ENCODE measurements at regions not wholly inside any gene's neighbourhood (a gene's known extent, or its start where the extent isn't known, plus 50 kb on each side); places are given as distances from the start of the nearest gene placed in this dataset.

- no peak overlapping the region for H3K4me2 ChIP-seq (ENCODE audit: insufficient read depth, insufficient read length, low read length)
- no peaks in the 10 kb centered on the region for H3K79me1 ChIP-seq (ENCODE audit: insufficient read depth, low read depth, low read length, poor library complexity, severe bottlenecking)
- no peak overlapping the region for H3K27ac ChIP-seq (ENCODE audit: insufficient read length, low read depth, low read length)
- WGBS (ENCODE audit: extremely low coverage, insufficient read length, low lambda C conversion rate): no CpG with 5 or more reads among the region's 13 CpGs
- H3K27me3 ChIP-seq (ENCODE audit: insufficient read depth, low read length): no peaks in the 10 kb centered on the region
- H2BK120ac ChIP-seq (ENCODE audit: low read depth, low read length, poor library complexity, severe bottlenecking): no peak overlapping the region
- no peak overlapping the region for H2AK5ac ChIP-seq (ENCODE audit: insufficient read length, low read length)
- H2AFZ ChIP-seq (ENCODE audit: low read length): no peak overlapping the region
- H3K27ac Mint-ChIP-seq: peak overlapping the region in 1 of 3 experiments; percentile 42; a peak in 2 of 7 replicates
- H3T11ph ChIP-seq (ENCODE audit: low read length): no peak overlapping the region
- H2BK20ac ChIP-seq (ENCODE audit: low read depth, low read length, poor library complexity, severe bottlenecking): no peak overlapping the region
- no peaks in the 10 kb centered on the region for H4K20me1 ChIP-seq (ENCODE audit: control insufficient read depth, insufficient read depth, insufficient read length)
- H3K36me3 Mint-ChIP-seq (ENCODE audit: insufficient read depth in 1 of 3, low read depth in 3 of 3): peaks cover under 1 to 48% (median 21%) of the 10 kb centered on the region in 3 experiments
- H3K18ac ChIP-seq (ENCODE audit: insufficient read length, low read depth, low read length): no peak overlapping the region
- no peak overlapping the region for H3K4me3 Mint-ChIP-seq
- H4K5ac ChIP-seq (ENCODE audit: insufficient read length, low read depth, low read length): no peak overlapping the region
- no peak overlapping the region for H4K91ac ChIP-seq (ENCODE audit: insufficient read length, low read depth, low read length)
- no peak for DNase-seq
- no peak overlapping the region for H3K56ac ChIP-seq (ENCODE audit: insufficient read length, low read depth, low read length)
- H3K4me1 ChIP-seq (ENCODE audit: insufficient read depth, low read length): no peaks in the 10 kb centered on the region
- H3K9me3 ChIP-seq (ENCODE audit: control insufficient read depth, low read depth, low read length): no peaks in the 10 kb centered on the region
- H3K27me3 Mint-ChIP-seq (ENCODE audit: low read depth): no peaks in the 10 kb centered on the region; the same call in 1 of the 2 replicates
- H3K14ac ChIP-seq (ENCODE audit: insufficient read depth, low read length): no peak overlapping the region
- no peak overlapping the region for H4K8ac ChIP-seq (replicated peaks; ENCODE audit: insufficient read length, low read depth, low read length)
- no peak overlapping the region for H2BK15ac ChIP-seq (ENCODE audit: low read depth, low read length)
- H3K9me3 Mint-ChIP-seq: peaks cover 31% of the 10 kb centered on the region in 2 experiments
- H3K23ac ChIP-seq (ENCODE audit: insufficient read length, low read depth, low read length): no peak overlapping the region
- TF ChIP-seq, protein P1, sequence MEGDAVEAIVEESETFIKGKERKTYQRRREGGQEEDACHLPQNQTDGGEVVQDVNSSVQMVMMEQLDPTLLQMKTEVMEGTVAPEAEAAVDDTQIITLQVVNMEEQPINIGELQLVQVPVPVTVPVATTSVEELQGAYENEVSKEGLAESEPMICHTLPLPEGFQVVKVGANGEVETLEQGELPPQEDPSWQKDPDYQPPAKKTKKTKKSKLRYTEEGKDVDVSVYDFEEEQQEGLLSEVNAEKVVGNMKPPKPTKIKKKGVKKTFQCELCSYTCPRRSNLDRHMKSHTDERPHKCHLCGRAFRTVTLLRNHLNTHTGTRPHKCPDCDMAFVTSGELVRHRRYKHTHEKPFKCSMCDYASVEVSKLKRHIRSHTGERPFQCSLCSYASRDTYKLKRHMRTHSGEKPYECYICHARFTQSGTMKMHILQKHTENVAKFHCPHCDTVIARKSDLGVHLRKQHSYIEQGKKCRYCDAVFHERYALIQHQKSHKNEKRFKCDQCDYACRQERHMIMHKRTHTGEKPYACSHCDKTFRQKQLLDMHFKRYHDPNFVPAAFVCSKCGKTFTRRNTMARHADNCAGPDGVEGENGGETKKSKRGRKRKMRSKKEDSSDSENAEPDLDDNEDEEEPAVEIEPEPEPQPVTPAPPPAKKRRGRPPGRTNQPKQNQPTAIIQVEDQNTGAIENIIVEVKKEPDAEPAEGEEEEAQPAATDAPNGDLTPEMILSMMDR (conservative IDR thresholded peaks at IDR 0.05): no peak
- no peaks in the 10 kb centered on the region for H3K79me2 ChIP-seq (ENCODE audit: insufficient read depth, low read length)
- no peak overlapping the region for H3K9ac ChIP-seq (ENCODE audit: extremely low read depth, insufficient read length, low read length)
- no peak overlapping the region for H2BK5ac ChIP-seq (ENCODE audit: insufficient read length, low read length)
- H3K23me2 ChIP-seq (ENCODE audit: insufficient read length, low read depth, low read length, poor library complexity, severe bottlenecking): no peaks in the 10 kb centered on the region
- H3K4me1 Mint-ChIP-seq: peaks cover 10 to 13% of the 10 kb centered on the region in 2 experiments
- H2BK12ac ChIP-seq (ENCODE audit: insufficient read length, low read depth, low read length): no peak overlapping the region
- no peak overlapping the region for H3K4ac ChIP-seq (ENCODE audit: low read depth, low read length)
Observed at GRCh38 chr6:49151033-49151432, 312.0 kb downstream of the MMUT start.

All from H9 (cell line).